Islet precursor cell (in vitro differentiated cells): ENCODE measurements at regions not wholly inside any gene's neighbourhood (a gene's known extent, or its start where the extent isn't known, plus 50 kb on each side); places are given as distances from the start of the nearest gene placed in this dataset.
"Not testable (repeated sequence)": the region's sequence is repeated elsewhere in the genome, so short reads cannot be mapped to it uniquely, and the experiment has no call there.

ENCODE experiments used
- DNase-seq: peaks from one replicate; pipeline ENCODE4 v3.0.0-alpha.2; 2018

DNA sequence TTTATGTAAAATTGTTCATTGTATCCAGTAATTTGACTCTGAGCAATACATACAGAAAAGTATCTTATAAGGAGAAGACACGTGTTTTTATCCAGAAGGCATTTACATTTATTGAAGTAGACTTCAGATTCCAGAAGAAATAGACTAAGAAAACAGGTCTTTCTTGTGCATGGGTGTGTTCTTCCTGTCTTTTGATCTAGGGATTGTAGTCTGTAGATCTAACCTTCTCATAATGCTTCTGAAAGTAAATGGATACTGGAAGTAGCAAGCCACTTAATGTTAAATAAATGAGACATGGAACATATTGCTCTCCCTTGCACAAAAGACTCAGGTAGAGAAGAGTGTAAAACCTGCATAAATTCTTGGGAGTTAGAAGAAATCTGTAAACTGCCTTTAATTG is 853.2 kb upstream of the B3GALT2 start:
- DNase-seq: no peak

DNA sequence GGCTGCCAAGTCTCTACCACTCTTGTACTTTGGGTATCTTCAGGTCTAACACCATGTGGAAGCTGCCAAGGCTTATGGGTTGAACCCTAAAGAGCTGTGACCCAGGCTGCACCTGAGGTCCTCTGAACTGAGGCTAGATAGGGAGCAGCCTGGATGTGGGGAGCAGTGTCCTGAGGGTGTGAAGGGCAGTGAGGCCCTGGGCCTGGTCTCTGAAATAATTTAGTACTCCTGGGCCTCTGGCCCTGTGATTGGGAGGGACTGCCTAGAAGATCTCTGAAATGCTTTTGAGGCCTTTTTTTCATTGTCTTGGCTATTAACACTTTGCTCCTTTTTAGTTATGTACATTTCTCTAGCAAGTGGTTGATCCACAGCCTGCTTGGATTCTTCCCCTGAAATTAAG is 847.2 kb upstream of the B3GALT2 start:
- no peak for DNase-seq

DNA sequence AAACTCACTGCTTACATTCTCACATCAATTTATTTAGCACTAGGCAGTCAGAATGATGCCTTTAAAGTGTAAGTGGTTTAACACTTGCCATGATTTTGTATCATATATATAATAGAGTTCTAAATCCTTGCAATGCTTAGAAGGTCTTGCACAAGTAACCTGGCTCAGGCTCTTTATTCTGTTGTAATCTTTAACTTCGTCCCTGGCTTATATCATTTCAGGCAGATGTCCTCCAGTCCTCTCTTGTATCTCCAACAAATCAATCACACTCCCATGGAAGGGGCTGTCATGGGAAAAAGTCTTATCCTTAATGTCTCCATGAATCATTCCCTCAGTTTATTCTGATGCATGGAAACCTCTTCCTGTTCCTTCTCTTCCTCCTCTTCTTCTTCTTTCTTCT is 841.6 kb upstream of the B3GALT2 start:
- DNase-seq: no peak

DNA sequence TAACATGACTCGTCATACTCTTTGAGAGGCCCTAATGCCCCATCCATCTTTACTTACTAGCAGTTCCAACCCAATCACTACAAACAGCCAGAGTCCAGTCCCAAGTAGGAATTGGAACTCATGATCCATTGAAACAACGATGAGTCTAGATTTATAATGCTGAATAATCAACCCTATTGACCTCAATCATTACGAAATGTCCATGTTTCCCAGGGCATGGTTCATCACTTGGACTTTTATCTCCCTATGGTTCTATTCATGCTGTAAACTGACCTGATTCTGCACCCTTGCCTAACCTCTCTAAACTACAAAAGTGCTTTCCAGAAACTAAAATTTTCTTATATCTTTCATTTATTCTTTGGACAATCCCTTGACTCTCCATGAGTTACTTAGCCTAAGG is 840.0 kb upstream of the B3GALT2 start:
- DNase-seq: no peak

DNA sequence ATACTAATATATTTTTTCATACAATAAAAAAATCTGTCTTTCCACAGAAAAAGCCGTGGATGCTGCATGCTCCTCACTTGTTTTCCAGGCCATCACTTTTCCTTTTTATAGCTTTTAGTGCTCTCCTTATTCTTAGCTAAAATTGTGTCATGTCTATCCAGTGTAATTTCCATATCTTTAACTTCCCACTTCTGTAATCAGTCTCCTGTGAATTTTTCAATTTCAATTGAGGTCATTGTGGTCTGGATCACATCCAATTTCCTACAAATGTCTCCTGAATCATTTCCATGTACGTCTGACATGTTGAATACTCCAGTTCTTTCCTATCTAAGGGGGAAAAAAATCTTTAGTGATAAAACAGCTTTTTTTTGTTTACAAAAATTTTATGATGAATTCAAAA is 838.2 kb upstream of the B3GALT2 start:
- no peak for DNase-seq

DNA sequence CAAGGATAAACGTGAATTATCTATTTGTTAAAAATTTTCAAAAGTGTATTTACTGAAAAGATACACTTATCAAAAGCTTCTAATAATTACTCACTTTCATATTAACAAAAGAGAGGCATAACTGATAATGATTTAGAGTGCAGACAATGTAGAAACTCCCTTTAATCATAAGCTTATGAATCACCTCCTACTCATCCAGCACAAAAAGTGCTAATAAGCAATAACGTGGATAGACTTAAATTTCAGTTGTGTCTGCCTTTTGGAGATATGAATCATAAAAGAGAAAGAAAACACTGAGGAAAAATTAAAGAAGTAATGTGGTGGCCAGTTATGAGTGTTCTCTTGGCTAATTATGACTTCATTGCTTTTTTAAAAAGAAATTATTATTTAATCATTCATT is 827.6 kb upstream of the B3GALT2 start:
- DNase-seq: no peak

DNA sequence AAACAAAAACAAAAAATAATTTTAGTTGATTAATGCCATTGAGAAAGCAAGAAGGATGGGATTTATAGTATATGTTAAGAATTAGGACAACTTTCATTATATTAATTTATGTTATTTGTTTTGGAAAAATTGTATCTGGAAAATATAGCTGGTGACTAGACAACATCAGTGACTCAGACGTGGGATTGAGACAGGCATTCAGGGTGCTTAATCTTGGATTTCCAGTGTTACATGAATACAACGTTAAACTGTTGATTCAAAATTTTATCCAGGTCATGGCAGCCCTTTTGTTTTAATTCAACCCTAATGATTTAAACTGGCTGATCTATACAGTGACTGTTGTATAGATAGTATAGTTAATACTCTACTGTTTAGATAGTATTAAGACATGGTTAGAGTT is 827.1 kb upstream of the B3GALT2 start:
- no peak for DNase-seq

DNA sequence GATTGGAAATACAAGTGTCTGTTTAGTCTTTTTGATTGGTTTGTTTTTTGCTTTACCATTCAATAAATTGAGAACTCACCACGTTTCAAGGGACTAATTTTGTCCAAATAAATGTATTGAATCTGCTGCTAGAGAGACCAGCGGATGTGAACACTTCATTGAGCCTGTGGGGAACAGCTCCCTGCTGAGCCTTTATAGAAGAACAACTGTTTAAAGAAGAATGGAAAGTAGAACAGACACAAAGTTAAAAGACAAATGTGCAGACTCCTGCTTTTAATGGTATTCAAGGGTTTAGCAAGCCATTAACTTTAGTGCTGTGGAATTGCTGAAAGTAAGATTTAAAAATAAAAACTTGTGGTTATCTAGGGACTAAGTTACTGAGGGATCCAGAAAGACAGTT is 817.7 kb upstream of the B3GALT2 start:
- no peak for DNase-seq

DNA sequence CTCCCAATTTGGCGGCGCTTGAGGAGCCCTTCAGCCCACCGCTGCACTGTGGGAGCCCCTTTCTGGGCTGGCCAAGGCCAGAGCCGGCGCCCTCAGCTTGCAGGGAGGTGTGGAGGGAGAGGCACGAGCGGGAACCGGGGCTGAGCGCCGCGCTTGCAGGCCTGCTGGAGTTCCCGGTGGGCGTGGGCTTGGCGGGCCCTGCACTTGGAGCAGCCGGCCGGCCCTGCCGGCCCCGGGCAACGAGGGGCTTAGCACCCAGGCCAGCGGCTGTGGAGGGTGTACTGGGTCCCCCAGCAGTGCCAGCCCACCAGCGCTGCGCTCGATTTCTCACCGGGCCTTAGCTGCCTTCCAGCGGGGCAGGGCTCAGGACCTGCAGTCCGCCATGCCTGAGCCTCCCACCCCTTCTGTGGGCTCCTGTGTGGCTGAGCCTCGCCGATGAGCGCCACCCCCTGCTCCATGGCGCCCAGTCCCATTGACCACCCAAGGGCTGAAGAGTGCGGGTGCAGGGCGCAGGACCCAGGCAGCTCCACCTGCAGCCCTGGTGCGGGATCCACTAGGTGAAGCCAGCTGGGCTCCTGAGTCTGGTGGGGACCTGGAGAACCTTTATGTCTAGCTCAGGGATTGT is 815.4 kb upstream of the B3GALT2 start:
- not testable (repeated sequence) for DNase-seq

DNA sequence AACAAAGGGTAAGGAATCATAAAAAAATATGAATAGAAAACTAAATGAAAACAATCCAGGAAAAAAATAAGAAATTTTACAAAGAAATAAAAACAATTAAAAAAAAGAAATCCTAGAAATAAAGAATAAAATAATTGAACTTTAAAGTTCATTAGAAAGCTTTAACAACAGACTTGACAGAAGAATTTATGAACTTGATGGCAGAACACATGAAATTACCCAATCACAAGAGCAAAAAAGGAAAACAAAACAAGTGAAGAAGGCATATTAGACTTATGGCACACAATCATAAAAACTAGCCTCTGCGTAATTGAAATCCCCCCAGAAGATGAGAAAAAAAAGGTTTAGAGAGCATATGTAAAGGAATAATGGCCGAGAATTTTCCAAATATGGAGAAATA is 802.5 kb upstream of the B3GALT2 start:
- no peak for DNase-seq

DNA sequence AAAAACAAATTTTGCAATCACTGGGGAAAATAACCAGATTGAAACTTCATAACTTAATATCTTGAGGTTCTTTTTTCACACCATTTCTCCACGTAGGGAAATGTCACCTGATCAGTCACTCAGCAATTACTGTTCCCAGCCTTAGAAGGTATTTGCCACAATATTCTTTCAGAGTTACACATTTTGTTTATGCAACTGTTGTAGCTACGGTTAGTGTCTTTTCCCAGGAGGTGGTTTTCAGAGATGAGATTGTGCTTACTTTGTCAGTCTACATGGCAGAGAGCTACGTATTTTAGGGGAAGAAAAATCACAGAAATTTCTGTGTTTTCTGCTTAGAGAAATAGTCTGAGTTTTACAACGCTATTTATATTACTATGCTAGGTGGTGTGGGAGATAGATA is 792.8 kb upstream of the B3GALT2 start:
- no peak for DNase-seq

DNA sequence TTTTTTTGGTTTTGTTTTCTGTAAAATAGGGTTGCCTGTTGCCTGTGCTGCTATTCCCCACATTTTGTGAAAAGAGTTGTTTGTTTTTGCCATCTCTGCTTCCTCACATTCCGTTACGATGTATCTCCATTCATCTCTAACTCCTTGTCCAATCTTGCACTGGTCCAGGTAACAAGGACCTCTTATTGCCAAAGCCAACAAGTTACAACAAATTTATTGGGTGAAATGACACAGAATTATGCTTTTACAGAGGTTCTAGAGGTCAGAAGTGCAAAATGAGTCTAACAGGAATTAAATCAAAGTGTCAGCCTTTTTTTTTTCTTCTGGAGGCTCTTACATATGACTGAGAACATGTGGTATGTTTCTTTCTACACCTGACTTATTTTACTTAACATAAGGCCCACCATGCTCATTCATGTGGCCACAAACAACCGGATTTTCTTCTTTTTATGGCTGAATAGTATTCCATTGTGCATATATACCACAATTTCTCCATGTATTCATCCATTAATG is 787.9 kb upstream of the B3GALT2 start:
- DNase-seq: no peak

DNA sequence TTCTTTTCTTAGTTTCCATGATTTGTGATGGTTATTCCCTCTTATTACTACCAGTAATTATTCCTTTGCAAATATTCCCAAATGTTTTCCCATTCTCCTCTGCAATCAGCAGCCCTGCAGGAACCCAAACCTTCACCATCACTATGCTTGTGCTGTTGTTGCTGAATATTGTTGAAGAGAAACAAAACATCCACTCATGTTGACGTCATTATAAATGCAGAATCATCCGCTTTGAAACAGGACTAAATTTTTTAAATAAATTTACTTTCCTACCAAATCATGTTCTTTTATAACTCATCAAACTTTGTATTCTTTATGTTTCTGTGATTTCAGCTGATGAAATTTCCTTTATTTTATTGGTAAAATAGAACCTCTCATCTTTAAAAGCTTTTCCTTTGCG is 787.0 kb upstream of the B3GALT2 start:
- DNase-seq: no peak

DNA sequence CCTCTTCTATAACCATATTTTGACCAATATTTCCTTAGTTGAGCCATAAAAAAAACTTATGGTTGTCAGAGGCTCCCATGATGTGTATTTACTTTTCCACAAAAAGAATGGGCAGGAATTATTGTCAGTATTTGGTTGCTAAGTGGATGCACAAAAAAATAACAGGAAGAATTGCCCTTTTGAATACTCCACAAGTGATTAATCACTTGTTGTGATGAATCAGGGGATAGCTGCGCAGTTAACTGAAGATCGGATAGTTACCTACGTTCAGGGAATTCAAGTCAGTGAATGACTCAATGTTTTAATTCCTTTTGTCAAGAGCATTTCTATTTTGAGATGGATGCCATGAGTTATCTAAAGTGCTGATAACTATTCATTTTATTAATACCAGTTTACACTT is 785.2 kb upstream of the B3GALT2 start:
- DNase-seq: no peak

DNA sequence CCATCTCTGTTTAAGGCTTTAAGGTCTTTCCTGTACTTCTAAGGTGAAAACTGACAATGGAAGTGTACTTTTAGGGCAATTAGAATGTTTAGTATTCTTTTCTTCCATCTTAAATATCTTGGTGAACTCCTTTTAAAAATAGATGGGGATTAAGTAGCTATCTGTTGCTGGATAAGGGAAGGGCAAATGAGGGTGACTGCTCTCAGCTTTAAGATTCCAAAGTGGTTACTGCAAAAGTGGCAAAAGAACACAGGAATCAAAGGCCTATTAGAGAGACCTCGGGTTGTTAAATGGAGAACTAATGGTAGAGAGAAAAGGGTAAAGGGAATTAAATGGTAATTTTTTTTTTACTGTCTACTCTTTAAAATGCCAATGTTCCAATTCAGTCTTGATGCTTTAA is 774.1 kb upstream of the B3GALT2 start:
- DNase-seq: no peak

DNA sequence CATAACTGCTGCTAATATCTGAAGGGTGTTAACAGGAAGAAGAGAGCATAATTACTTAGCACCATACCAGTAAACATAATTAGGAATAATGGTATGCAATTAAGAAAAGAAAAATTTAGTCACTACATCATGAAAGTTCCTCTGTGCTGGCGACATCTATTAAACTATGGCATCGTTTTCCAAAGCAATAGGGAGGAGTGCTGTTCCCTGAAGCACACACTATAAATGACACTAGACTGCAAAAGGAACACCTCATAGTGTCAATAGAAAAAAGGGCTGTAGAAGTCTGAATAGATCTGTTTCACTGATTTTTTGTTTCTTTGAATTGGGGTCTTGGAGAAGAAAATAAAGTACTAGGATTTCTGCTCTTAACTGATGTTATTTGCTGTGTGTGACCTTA is 773.6 kb upstream of the B3GALT2 start:
- no peak for DNase-seq

DNA sequence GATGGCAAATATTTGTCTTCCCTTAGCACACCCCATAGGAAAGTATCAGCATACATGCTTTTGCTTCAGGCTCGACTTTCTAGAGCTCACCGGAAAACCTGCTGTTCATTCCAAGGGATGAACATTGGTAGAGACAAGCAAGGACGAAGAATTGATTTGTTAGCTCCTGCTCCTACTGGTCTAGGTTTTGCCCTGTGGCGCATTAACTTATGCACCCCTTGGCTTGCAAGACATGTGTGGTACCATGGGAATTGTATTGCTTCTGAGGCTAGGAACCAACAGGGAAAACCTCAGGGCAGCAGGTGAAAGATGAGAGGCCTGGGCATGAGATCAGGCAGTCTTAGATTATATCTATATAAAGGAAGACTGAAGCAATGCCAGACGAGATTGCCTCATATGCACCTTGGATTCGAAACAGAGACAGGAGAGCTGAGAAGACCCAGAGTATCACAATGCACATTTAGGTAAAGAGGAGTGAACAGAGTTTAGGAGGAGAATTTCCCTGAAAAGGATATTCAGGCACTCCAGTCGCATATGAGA is 771.2 kb upstream of the B3GALT2 start:
- DNase-seq: no peak

DNA sequence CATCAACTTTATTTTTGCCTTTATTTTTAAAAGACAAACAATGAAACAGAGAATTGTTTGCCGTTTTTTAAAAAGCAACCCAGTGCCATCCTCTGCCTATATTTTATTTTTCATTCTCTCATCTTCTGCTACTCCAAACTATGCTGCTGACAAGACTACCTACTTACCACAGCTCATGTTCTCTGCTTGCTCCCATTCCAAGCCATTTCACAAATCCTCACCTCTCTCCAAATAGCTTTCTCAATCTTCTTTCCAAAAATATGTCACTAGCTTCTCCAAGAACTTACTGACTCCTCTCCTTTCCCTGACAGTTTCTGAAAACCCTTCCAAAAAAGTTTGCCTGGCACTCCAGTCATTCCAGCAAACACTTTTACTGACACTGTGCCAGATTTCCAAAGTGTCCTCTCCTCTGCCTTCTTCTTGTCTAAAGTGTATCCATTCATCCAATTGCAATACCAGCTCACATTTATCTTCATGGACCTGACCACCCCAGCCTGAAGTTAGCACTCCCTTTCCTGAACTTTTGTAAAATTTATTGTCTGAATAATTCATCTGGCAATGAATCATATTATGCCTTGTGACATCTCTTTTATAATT is 766.5 kb upstream of the B3GALT2 start:
- no peak for DNase-seq

DNA sequence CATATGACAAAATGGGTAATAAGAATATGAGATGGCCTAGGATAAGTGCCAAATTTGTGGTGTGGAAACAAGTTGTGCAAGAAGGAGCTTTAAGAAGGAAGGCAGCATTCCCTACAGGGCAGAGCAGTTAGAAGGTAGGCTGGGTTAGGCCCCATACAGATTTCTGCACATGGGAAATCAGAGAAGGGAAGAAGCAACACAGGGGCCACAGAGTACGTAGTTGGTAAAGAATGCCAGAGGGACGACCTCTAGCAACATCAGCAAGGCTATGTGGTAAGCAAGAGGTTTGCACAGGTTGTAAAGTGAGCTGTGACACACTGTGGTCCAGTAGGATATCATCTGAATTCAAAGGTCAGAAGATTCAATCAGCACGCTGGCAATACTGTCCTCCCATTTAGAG is 765.6 kb upstream of the B3GALT2 start:
- DNase-seq: no peak

DNA sequence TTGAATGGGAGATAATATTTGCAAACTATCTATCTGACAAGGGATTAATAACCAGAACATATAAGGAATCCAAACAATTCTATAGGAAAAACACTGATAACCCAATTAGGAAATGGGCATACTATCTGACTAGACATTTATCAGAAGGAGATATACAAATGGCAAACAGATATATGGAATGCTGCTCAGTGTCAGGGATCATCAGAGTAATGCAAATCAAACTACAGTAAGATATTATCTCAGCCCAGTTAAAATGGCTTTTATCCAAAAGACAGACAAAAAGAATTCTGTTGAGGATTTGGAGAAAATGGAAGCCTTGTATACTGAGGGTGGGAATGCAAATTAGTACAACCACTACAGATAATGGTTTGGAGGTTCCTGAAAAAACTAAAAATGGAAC is 758.0 kb upstream of the B3GALT2 start:
- DNase-seq: no peak

DNA sequence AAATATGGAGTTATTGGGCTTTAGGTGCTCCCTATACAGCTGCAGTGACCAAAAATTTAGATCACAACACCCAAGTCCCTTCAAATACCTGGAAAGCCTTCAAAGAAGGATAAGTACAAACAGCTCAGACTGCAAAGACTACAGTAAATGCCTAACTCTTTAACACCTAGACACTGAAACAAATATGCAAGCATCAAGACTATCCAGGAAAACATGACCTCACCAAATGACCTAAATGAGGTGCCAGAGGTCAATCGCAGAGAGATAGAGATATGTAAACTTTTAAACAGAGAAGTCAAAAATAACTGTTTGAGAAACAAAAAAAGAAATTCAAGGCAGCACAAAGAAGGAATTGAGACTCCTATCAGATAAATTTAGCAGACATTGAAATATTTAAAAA is 753.8 kb upstream of the B3GALT2 start:
- DNase-seq: no peak

DNA sequence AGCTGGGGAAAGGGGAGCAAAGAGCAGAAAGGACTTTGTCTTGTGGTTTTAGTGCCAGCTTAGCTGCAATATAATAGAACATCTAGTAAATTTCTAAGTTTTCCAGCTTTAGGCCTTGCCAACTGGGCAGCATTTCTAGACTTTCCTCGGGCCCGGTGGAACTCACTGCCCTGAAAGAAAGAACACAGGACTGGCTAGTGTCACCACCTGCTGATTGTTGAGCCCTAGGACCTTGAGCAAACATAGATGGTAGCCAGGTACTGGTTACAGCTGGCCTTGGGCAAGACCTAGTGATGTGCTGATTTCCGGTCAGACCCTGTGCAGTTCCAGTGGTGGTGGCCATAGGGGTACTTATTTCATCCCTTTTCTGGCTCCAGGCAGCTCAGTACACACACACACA is 753.2 kb upstream of the B3GALT2 start:
- no peak for DNase-seq

DNA sequence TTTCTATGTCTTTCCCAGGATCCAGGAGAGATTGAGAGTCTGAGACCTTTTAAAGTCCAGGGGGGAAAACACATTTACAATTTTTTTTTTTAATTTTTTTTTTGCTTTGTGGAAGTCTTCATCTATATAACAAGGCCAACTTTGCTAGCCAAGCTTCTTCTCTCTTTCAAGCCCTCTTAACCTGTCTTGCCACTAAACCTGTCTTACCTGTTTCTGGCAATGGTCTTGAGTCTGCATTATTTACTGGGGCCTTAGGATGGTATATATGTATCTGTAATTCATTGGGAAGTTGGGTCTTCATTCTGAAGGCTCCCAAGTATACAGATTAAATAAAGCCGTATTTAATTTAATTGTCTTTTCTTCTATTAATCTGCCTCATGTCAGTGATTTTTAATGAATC is 750.9 kb upstream of the B3GALT2 start:
- DNase-seq: no peak

DNA sequence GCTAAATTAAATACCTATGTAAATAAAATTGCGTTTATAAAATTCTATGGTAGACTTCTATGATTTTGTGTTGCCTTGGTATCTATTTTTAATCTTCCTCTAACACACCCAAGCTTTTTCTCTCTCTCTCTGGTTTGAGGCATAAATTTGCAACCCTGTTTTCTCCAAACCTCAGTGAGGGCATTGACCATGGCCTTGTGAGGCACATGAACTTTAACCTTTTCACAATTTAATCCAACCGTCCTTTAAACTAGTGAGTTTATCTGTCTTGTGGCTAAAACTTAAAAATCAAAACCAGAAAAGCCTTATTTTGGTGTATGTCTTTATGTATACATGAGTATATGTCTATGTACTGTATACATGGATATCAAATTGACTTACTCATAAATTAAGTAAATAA is 746.6 kb upstream of the B3GALT2 start:
- DNase-seq: no peak

DNA sequence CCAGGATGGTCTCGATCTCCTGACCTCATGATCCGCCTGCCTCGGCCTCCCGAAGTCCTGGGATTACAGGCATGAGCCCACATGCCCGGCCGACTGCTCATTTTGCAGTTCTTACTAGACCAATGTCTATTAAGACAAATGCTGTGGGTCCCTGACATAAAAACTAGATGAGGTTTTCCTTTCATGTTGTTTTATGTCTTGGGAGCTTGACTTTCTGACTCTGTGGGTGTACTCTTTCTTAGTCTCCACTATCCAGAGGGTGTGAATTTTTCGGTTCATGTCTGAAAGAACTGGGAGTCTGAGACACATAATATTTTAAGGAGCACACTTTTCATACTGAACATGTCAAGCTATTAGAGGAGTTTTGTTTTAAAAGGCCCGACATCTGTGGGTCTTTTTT is 744.9 kb upstream of the B3GALT2 start:
- no peak for DNase-seq
